Neural cell (in vitro differentiated cells): ENCODE measurements at regions not wholly inside any gene's neighbourhood (a gene's known extent, or its start where the extent isn't known, plus 50 kb on each side); places are given as distances from the start of the nearest gene placed in this dataset.

Experiments used
- H2AFZ ChIP-seq: fragments of 200-600, 300-800 bp; sonication (generic), shearing (Covaris generic); 2 replicates; pipeline ENCODE4 v1.6.0; 2014; ENCODE audit warnings: low read depth, mild to moderate bottlenecking, antibody characterized with exemption, low read length, moderate library complexity
- H3F3A ChIP-seq: fragments of 200-600 bp; shearing (Covaris generic); 2 replicates; pipeline ENCODE4 v1.6.1; 2016; ENCODE audit warnings: mild to moderate bottlenecking, moderate library complexity, mixed read lengths, antibody characterized with exemption, low read length; ENCODE audit not compliant: insufficient read depth, poor library complexity, severe bottlenecking
- H3K27ac ChIP-seq: fragments of 200-600, 300-800 bp; sonication (generic), shearing (Covaris generic); 2 replicates; pipeline ENCODE4 v1.5.1; 2014; ENCODE audit warnings: mild to moderate bottlenecking, low read length, moderate library complexity
- H3K27me3 ChIP-seq: fragments of 300-800, 200-600 bp; sonication (generic), shearing (Covaris generic); 2 replicates; pipeline ENCODE4 v1.6.0; 2014; ENCODE audit warnings: mild to moderate bottlenecking, low read depth, low read length, moderate library complexity; ENCODE audit not compliant: insufficient read depth
- H3K36me3 ChIP-seq: fragments of 300-800, 200-600 bp; sonication (generic), shearing (Covaris generic); 2 replicates; pipeline ENCODE4 v1.5.1; 2014; ENCODE audit warnings: mild to moderate bottlenecking, antibody characterized with exemption, low read length, moderate library complexity; ENCODE audit not compliant: insufficient read depth
- H3K4me2 ChIP-seq: fragments of 300-800, 200-600 bp; sonication (generic), shearing (Covaris generic); 2 replicates; pipeline ENCODE4 v1.6.0; 2014; ENCODE audit warnings: mild to moderate bottlenecking, low read length
- H3K4me3 ChIP-seq: fragments of 300-800, 200-600 bp; sonication (generic), shearing (Covaris generic); 2 replicates; pipeline ENCODE4 v1.5.1; 2014; ENCODE audit warnings: mild to moderate bottlenecking, low read length, moderate library complexity
- H3K79me2 ChIP-seq: fragments of 200-600 bp; shearing (Covaris generic); replicated peaks from 2 replicates; pipeline ENCODE4 v1.6.0; 2014; ENCODE audit warnings: mild to moderate bottlenecking, low read length, moderate library complexity; ENCODE audit not compliant: insufficient read depth
- H3K9ac ChIP-seq: fragments of 300-800, 200-600 bp; sonication (generic), shearing (Covaris generic); 2 replicates; pipeline ENCODE4 v1.6.1; 2016; ENCODE audit warnings: mild to moderate bottlenecking, low read length, mixed read lengths
- H3K9me2 ChIP-seq: fragments of 200-600 bp; shearing (Covaris generic); 2 replicates; pipeline ENCODE4 v1.6.1; 2016; ENCODE audit warnings: mild to moderate bottlenecking, low read length, mixed read lengths; ENCODE audit not compliant: insufficient read depth
- H3K9me3 ChIP-seq: fragments of 200-600, 300-800 bp; sonication (generic), shearing (Covaris generic); 2 replicates; pipeline ENCODE4 v1.6.1; 2016; ENCODE audit warnings: mild to moderate bottlenecking, mixed run types, low read length, moderate library complexity, mixed read lengths
- H4K20me1 ChIP-seq: fragments of 200-600 bp; shearing (Covaris generic); 2 replicates; pipeline ENCODE4 v1.6.1; 2016; ENCODE audit warnings: mild to moderate bottlenecking, mixed run types; ENCODE audit not compliant: insufficient read depth
- EP300 ChIP-seq: fragments of 450-650 bp; conservative IDR thresholded peaks from 2 replicates; pipeline ENCODE4 v1.6.1; 2014; ENCODE audit warnings: antibody characterized with exemption, mild to moderate bottlenecking, moderate library complexity; ENCODE audit not compliant: poor library complexity, severe bottlenecking
- EZH2 ChIP-seq: fragments of 200-600, 300-800 bp; shearing (Covaris generic), sonication (generic); IDR thresholded peaks from 2 replicates; pipeline ENCODE4 v1.6.1; 2014; ENCODE audit warnings: antibody characterized with exemption, low read length, borderline replicate concordance, mild to moderate bottlenecking; ENCODE audit not compliant: insufficient read depth, poor library complexity, severe bottlenecking
- MXI1 ChIP-seq: fragments of 450-650 bp; conservative IDR thresholded peaks from 2 replicates; pipeline ENCODE4 v1.6.1; 2014; ENCODE audit warnings: antibody characterized with exemption, mild to moderate bottlenecking; ENCODE audit not compliant: poor library complexity, severe bottlenecking
- POLR2AphosphoS5 ChIP-seq: IDR thresholded peaks from 2 replicates; pipeline ENCODE4 v1.6.1; 2012
- RAD21 ChIP-seq: fragments of 450-650 bp; conservative IDR thresholded peaks from 2 replicates; pipeline ENCODE4 v1.6.1; 2014; ENCODE audit warnings: antibody characterized with exemption, mild to moderate bottlenecking, moderate library complexity
- REST ChIP-seq: IDR thresholded peaks from 2 replicates; pipeline ENCODE4 v1.6.1; 2012; ENCODE audit warnings: borderline replicate concordance
- SMC3 ChIP-seq: fragments of 450-650 bp; conservative IDR thresholded peaks from 2 replicates; pipeline ENCODE4 v1.6.1; 2014; ENCODE audit warnings: antibody characterized with exemption, mild to moderate bottlenecking, moderate library complexity; ENCODE audit not compliant: poor library complexity
- TAF1 ChIP-seq: IDR thresholded peaks from 2 replicates; pipeline ENCODE4 v1.6.1; 2012; ENCODE audit warnings: low read depth
- TF ChIP-seq, protein P1 (sequence below): fragments of 450-650 bp; IDR thresholded peaks from 2 replicates; pipeline ENCODE4 v1.5.1; 2014; ENCODE audit warnings: antibody characterized with exemption, mild to moderate bottlenecking, moderate library complexity; ENCODE audit not compliant: poor library complexity, severe bottlenecking

- Histone ChIP-seq H2AFZ (no peak overlapping the region), H3K79me2 (no peaks in the 10 kb centered on the region), H3K9me2 (no peaks in the 10 kb centered on the region), H3F3A (peaks cover 6% of the 10 kb centered on the region), H3K27ac (peak overlapping the region; percentile 11), H4K20me1 (no peaks in the 10 kb centered on the region), H3K36me3 (no peaks in the 10 kb centered on the region), H3K4me3 (no peak overlapping the region), H3K4me2 (no peak overlapping the region), H3K27me3 (no peaks in the 10 kb centered on the region), H3K9me3 (no peaks in the 10 kb centered on the region), H3K9ac (no peak overlapping the region)
- TF ChIP-seq MXI1 (no peak), EZH2 (no peak), POLR2AphosphoS5 (peak; percentile 98), REST (peak; percentile 81), RAD21 (no peak), SMC3 (peak; percentile 46), TAF1 (no peak), EP300 (peak; percentile 98)
- TF ChIP-seq, protein P1, sequence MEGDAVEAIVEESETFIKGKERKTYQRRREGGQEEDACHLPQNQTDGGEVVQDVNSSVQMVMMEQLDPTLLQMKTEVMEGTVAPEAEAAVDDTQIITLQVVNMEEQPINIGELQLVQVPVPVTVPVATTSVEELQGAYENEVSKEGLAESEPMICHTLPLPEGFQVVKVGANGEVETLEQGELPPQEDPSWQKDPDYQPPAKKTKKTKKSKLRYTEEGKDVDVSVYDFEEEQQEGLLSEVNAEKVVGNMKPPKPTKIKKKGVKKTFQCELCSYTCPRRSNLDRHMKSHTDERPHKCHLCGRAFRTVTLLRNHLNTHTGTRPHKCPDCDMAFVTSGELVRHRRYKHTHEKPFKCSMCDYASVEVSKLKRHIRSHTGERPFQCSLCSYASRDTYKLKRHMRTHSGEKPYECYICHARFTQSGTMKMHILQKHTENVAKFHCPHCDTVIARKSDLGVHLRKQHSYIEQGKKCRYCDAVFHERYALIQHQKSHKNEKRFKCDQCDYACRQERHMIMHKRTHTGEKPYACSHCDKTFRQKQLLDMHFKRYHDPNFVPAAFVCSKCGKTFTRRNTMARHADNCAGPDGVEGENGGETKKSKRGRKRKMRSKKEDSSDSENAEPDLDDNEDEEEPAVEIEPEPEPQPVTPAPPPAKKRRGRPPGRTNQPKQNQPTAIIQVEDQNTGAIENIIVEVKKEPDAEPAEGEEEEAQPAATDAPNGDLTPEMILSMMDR: no peak
Observed at GRCh38 chr5:123809594-123810221, 297.7 kb downstream of the CSNK1G3 start.

DNA sequence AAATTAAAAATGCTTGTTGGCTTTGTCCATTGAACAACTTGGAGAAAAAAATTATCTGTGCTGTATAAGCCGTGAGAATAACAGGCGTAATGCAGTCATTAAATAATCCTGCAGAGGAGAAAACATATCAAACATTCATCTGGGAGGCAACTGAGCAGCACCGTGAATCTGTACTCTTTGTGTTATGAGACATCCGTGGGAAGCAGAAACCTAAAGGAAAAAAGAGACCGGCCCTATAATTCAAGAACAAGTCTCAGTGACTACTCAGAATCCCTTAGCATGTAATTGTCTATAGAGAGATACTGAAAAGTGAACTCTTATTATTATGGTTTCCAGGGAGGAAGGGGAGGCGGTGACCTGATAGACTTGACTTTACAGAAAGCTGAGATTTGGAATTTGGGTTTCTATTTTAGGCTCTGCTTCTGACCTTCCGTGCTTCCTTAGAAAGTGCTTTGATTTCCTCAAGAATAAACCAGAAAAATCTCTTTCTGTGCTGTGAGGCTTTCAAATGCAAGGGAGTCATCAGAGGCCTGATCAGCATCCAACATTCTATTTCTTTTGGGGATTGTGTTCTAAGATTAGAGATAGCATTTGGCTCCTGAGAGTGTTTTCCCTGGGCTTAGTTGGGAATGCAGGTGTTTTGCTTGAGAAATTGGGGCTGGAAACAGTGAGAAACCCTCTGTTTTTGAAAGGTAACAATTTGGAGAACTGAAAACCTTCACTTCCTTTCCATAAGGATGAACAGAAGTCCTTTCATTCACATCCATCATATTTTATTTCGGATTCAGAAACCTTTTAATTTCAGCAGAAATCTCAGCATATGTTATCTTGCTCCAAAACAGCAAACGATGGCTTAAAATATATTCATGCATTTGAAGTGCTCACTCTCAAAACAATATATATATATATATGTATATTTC lies 296.7 kb downstream of the CSNK1G3 start:
- H3F3A ChIP-seq: peaks cover 6% of the 10 kb centered on the region
- no peak for TF ChIP-seq POLR2AphosphoS5
- no peak for TF ChIP-seq EP300
- TF ChIP-seq SMC3: no peak
- no peak for TF ChIP-seq EZH2
- no peak for TF ChIP-seq RAD21
- TF ChIP-seq MXI1: no peak
- TF ChIP-seq, protein P1: no peak
- no peak for TF ChIP-seq REST
- no peak for TF ChIP-seq TAF1
- H2AFZ ChIP-seq: no peak overlapping the region
- no peaks in the 10 kb centered on the region for H4K20me1 ChIP-seq
- no peaks in the 10 kb centered on the region for H3K79me2 ChIP-seq
- H3K9me2 ChIP-seq: no peaks in the 10 kb centered on the region
- H3K9ac ChIP-seq: no peak overlapping the region
- no peak overlapping the region for H3K4me3 ChIP-seq
- H3K9me3 ChIP-seq: no peaks in the 10 kb centered on the region
- no peaks in the 10 kb centered on the region for H3K36me3 ChIP-seq
- no peak overlapping the region for H3K4me2 ChIP-seq
- no peak overlapping the region for H3K27ac ChIP-seq
- H3K27me3 ChIP-seq: no peaks in the 10 kb centered on the region
